ENCODE measurements at regions not wholly inside any gene's neighbourhood (a gene's known extent, or its start where the extent isn't known, plus 50 kb on each side); places are given as distances from the start of the nearest gene placed in this dataset.

GRCh38 chr2:217691516-217691915 is 311.3 kb downstream of the TNS1 start:
- no peak for DNase-seq (ENCODE audit: low spot score)

- DNase-seq (ENCODE audit: low spot score): no peak
Measured at GRCh38 chr2:217689053-217689452, 313.7 kb downstream of the TNS1 start.

GRCh38 chr2:217688494-217688893 is 314.3 kb downstream of the TNS1 start:
- DNase-seq (ENCODE audit: low spot score): no peak

- DNase-seq (ENCODE audit: low spot score): no peak
Measured at GRCh38 chr2:217687771-217688170, 315.0 kb downstream of the TNS1 start.

GRCh38 chr2:217685255-217685605 is 317.6 kb downstream of the TNS1 start:
- DNase-seq (ENCODE audit: low spot score): no peak

- DNase-seq (ENCODE audit: low spot score): no peak
Measured at GRCh38 chr2:217684431-217685254, 318.2 kb downstream of the TNS1 start.

- no peak for DNase-seq (ENCODE audit: low spot score)
Measured at GRCh38 chr2:217683106-217683870, 319.5 kb downstream of the TNS1 start.

GRCh38 chr2:217681791-217682190 is 321.0 kb downstream of the TNS1 start:
- DNase-seq (ENCODE audit: low spot score): no peak

GRCh38 chr2:217680381-217680780 is 322.4 kb downstream of the TNS1 start:
- no peak for DNase-seq (ENCODE audit: low spot score)

- no peak for DNase-seq (ENCODE audit: low spot score)
Measured at GRCh38 chr2:217673627-217674026, 329.2 kb downstream of the TNS1 start.

GRCh38 chr2:217672472-217672871 is 330.3 kb downstream of the TNS1 start:
- DNase-seq (ENCODE audit: low spot score): no peak

- no peak for DNase-seq (ENCODE audit: low spot score)
Measured at GRCh38 chr2:217671871-217672270, 330.9 kb downstream of the TNS1 start.

GRCh38 chr2:217671075-217671474 is 331.7 kb downstream of the TNS1 start:
- no peak for DNase-seq (ENCODE audit: low spot score)

GRCh38 chr2:217669831-217670230 is 333.0 kb downstream of the TNS1 start:
- DNase-seq (ENCODE audit: low spot score): no peak

GRCh38 chr2:217667512-217667911 is 335.3 kb downstream of the TNS1 start:
- no peak for DNase-seq (ENCODE audit: low spot score)

- DNase-seq (ENCODE audit: low spot score): no peak
Measured at GRCh38 chr2:217667035-217667434, 335.8 kb downstream of the TNS1 start.

GRCh38 chr2:217666338-217666737 is 336.5 kb downstream of the TNS1 start:
- DNase-seq (ENCODE audit: low spot score): no peak

GRCh38 chr2:217664761-217665160 is 338.0 kb downstream of the TNS1 start:
- no peak for DNase-seq (ENCODE audit: low spot score)

- no peak for DNase-seq (ENCODE audit: low spot score)
Measured at GRCh38 chr2:217662984-217663602, 339.7 kb downstream of the TNS1 start.

- no peak for DNase-seq (ENCODE audit: low spot score)
Measured at GRCh38 chr2:217661378-217661777, 341.4 kb downstream of the TNS1 start.

- no peak for DNase-seq (ENCODE audit: low spot score)
Measured at GRCh38 chr2:217660423-217660822, 342.4 kb downstream of the TNS1 start.

- DNase-seq (ENCODE audit: low spot score): no peak
Measured at GRCh38 chr2:217658806-217659205, 344.0 kb downstream of the TNS1 start.

GRCh38 chr2:217657252-217657651 is 345.5 kb downstream of the TNS1 start:
- peak; percentile 66 for DNase-seq (ENCODE audit: low spot score)
